ENCODE measurements at regions not wholly inside any gene's neighbourhood (a gene's known extent, or its start where the extent isn't known, plus 50 kb on each side); places are given as distances from the start of the nearest gene placed in this dataset.
"Not testable (repeated sequence)": the region's sequence is repeated elsewhere in the genome, so short reads cannot be mapped to it uniquely, and the experiment has no call there.

GRCh38 chr2:212752730-212753351 lies 214.2 kb upstream of the ERBB4 start:
- DNase-seq = no peak

- DNase-seq = no peak
Measured at GRCh38 chr2:212745359-212745758, 206.8 kb upstream of the ERBB4 start.

- DNase-seq = no peak
Measured at GRCh38 chr2:212737392-212738172, 199.0 kb upstream of the ERBB4 start.

GRCh38 chr2:212736385-212736726 lies 197.8 kb upstream of the ERBB4 start:
- no peak for DNase-seq

GRCh38 chr2:212733273-212733672 lies 194.7 kb upstream of the ERBB4 start:
- no peak for DNase-seq

GRCh38 chr2:212732860-212733259 lies 194.3 kb upstream of the ERBB4 start:
- DNase-seq = no peak

GRCh38 chr2:212730994-212731393 lies 192.4 kb upstream of the ERBB4 start:
- no peak for DNase-seq

GRCh38 chr2:212728717-212729116 lies 190.1 kb upstream of the ERBB4 start:
- DNase-seq = no peak

GRCh38 chr2:212727751-212728150 lies 189.1 kb upstream of the ERBB4 start:
- DNase-seq = no peak

- no peak for DNase-seq
Measured at GRCh38 chr2:212726403-212726802, 187.8 kb upstream of the ERBB4 start.

- DNase-seq = no peak
Measured at GRCh38 chr2:212725180-212725579, 186.6 kb upstream of the ERBB4 start.

GRCh38 chr2:212723226-212723625 lies 184.6 kb upstream of the ERBB4 start:
- DNase-seq = no peak

- no peak for DNase-seq
Measured at GRCh38 chr2:212722046-212722445, 183.4 kb upstream of the ERBB4 start.

- no peak for DNase-seq
Measured at GRCh38 chr2:212721026-212721451, 182.4 kb upstream of the ERBB4 start.

GRCh38 chr2:212715411-212715810 lies 176.8 kb upstream of the ERBB4 start:
- not testable (repeated sequence) for DNase-seq

GRCh38 chr2:212713681-212714080 lies 175.1 kb upstream of the ERBB4 start:
- no peak for DNase-seq

GRCh38 chr2:212712991-212713390 lies 174.4 kb upstream of the ERBB4 start:
- no peak for DNase-seq

GRCh38 chr2:212712466-212712865 lies 173.9 kb upstream of the ERBB4 start:
- no peak for DNase-seq

GRCh38 chr2:212711856-212712255 lies 173.3 kb upstream of the ERBB4 start:
- no peak for DNase-seq

GRCh38 chr2:212709280-212709679 lies 170.7 kb upstream of the ERBB4 start:
- DNase-seq = no peak

GRCh38 chr2:212708355-212708754 lies 169.8 kb upstream of the ERBB4 start:
- DNase-seq = no peak

GRCh38 chr2:212695426-212695825 lies 156.8 kb upstream of the ERBB4 start:
- DNase-seq = no peak

GRCh38 chr2:212694398-212694797 lies 155.8 kb upstream of the ERBB4 start:
- DNase-seq = no peak

- DNase-seq = no peak
Measured at GRCh38 chr2:212692466-212692865, 153.9 kb upstream of the ERBB4 start.

Measured in activated CD8-positive, alpha-beta memory T cell treated with anti-CD3 and anti-CD28 coated beads, Interleukin-2, amount 50 U/mL, for 48 hours (primary cell).